B cell (primary cell): ENCODE measurements at regions not wholly inside any gene's neighbourhood (a gene's known extent, or its start where the extent isn't known, plus 50 kb on each side); places are given as distances from the start of the nearest gene placed in this dataset.
"Not testable (repeated sequence)": the region's sequence is repeated elsewhere in the genome, so short reads cannot be mapped to it uniquely, and the experiment has no call there.

Experiments
- EZH2 ChIP-seq: IDR thresholded peaks from 2 replicates; pipeline ENCODE4 v1.6.1; 2012; ENCODE audit warnings: borderline replicate concordance, low read depth, mild to moderate bottlenecking, moderate library complexity, low read length; ENCODE audit not compliant: insufficient read depth, poor library complexity, severe bottlenecking
- TF ChIP-seq, protein P1 (sequence below): fragments of 200-600 bp; IDR thresholded peaks from one replicate; pipeline ENCODE4 v1.8.0; 2022; ENCODE audit warnings: antibody characterized with exemption, mild to moderate bottlenecking

DNA sequence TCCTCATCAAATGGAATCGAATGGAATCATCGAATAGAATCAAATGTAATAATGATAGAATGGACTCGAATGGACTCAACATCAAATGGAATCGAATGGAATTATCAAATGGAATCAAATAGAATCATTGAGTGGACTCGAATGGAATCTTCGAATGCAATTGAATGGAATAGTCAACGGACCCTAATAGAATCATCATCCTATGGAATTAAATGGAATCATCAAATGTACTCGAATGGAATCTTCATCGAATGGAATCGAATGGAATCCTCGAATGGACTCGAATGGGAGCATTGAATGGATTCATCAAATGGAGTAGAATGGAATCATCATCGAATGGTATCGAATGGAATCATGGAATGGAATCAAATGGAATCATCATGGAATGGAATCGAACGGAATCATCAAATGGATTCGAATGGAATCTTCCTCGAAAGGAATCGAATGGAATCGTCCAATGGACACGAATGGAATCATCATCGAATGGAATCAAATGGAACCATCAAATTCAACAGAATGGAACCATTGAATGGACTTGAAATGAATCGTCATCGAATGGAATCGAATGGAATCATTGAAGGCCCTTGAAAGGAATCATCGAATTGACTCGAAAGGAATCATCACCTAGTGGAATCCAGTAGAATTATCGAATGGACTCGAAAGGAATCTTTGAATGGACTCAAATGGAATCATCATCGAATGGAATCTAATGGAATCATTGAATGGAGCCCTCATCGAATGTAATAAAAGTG lies 224.9 kb downstream of the SHCBP1 start:
- TF ChIP-seq, protein P1, sequence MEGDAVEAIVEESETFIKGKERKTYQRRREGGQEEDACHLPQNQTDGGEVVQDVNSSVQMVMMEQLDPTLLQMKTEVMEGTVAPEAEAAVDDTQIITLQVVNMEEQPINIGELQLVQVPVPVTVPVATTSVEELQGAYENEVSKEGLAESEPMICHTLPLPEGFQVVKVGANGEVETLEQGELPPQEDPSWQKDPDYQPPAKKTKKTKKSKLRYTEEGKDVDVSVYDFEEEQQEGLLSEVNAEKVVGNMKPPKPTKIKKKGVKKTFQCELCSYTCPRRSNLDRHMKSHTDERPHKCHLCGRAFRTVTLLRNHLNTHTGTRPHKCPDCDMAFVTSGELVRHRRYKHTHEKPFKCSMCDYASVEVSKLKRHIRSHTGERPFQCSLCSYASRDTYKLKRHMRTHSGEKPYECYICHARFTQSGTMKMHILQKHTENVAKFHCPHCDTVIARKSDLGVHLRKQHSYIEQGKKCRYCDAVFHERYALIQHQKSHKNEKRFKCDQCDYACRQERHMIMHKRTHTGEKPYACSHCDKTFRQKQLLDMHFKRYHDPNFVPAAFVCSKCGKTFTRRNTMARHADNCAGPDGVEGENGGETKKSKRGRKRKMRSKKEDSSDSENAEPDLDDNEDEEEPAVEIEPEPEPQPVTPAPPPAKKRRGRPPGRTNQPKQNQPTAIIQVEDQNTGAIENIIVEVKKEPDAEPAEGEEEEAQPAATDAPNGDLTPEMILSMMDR: not testable (repeated sequence)
- not testable (repeated sequence) for TF ChIP-seq EZH2
